IPS-18c (cell line): ENCODE measurements at regions not wholly inside any gene's neighbourhood (a gene's known extent, or its start where the extent isn't known, plus 50 kb on each side); places are given as distances from the start of the nearest gene placed in this dataset.
"Not testable (repeated sequence)": the region's sequence is repeated elsewhere in the genome, so short reads cannot be mapped to it uniquely, and the experiment has no call there.

Experiments
- H3K4me3 ChIP-seq: 2 replicates; pipeline ENCODE4 v1.7.0; 2013; ENCODE audit warnings: low read depth, mild to moderate bottlenecking, low read length, moderate library complexity; ENCODE audit not compliant: insufficient read depth
- H3K9me3 ChIP-seq: one replicate; pipeline ENCODE4 v1.6.1; 2013; ENCODE audit warnings: mild to moderate bottlenecking, low read length, moderate library complexity; ENCODE audit not compliant: control insufficient read depth, insufficient read depth

DNA sequence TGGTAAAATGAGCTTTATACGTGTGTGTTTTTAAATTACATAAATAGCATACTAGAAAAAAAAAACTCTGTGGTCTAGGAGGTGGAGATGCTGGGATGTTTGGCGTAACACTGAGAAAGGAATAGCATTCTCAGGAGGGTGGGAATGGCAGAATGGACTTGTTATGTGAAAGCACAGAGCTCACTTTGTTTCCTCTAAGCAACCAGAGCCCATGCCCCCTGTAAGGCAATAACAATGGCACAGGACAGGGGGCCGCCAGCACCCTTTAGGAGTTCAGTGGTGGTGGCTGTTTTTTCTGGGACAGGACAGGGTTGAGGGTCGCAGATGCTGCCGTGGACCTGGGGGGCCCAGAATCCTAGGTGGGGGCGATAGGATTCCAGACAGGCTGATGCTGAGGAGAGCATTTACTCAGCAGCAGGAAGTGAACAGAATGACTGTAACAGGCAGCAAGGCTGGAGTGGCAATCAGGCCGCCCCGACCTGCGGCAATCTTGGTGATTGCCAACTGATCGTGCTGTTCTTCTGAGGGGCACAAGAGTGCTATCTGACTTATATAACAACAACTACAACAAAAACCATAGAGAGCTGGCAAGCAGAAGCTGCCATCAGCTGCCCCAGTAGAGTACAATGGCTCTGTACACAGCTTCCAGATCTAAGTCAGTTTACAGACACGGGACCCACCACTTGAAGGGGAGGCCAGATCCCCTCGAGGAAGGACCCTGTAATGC lies 160.4 kb downstream of the UACA start:
- no peaks in the 10 kb centered on the region for H3K9me3 ChIP-seq

DNA sequence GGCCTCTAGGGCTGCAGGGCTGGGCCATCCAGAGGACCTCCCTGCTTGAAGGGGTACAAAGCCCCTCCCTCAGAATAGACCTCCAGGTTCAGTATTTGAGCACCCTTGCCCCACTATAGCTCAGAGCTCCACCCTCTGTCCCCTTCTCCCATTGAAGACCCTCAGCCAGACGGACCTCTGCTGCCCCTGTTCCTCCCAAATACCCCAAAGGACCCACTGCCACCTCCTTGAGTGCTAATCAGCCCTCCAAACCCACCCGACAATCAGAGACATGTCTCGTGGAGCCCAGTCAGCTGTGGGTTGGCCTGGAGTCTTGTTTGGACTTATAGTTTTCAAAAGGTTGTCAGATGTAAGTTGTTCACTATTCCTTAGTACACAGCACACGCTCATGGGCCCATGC lies 161.1 kb downstream of the UACA start:
- Histone ChIP-seq H3K4me3 (no peak overlapping the region), H3K9me3 (no peaks in the 10 kb centered on the region)

More for the DNA sequence above, 160.4 kb downstream of the UACA start:
- H3K4me3 ChIP-seq = no peak overlapping the region

DNA sequence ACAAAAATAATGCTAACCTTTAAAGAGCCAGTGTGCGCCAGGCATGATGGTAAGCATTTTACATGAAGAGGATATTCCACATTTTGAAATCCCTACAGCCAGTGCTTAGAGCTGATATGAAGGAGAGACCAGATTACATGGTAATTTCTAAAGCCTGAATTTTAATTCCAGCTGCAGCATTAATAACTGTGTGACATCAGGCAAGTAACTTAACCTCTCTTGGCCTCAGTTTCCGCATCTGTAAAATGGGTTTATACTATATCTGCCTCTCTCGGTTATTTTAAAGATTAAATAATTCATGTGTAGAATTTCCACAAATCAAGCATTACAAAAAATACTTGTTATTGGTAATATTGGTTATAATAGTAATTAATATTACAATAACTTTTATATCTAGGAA lies 165.4 kb downstream of the UACA start:
- H3K9me3 ChIP-seq = no peaks in the 10 kb centered on the region
- no peak overlapping the region for H3K4me3 ChIP-seq

DNA sequence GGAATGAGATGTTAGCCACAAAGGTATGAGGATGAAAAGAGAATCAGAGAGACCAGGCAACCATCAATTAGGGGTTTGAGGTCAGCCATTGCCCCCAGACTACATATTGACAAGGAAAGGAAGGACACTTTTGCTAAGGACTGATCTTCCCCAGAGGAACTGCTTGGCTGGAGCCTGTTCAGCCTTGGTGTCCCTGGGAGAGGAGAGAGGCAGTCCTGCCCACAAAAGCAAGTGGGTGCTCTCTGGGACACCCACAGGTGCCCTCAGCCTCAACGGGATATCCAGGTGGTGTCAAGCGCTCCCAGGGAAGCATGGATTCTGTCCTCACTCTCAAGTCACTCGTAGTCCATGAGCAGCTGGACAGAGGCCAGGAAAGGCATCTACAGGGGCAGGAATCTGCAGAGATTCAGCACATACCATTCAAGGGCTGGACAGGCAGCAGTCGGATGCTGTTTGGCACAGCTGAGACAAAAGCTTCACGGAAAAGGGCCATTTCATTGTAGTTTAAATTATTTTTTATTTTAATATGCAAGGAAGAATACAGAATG lies 166.2 kb downstream of the UACA start:
- H3K9me3 ChIP-seq = no peaks in the 10 kb centered on the region
- no peak overlapping the region for H3K4me3 ChIP-seq

DNA sequence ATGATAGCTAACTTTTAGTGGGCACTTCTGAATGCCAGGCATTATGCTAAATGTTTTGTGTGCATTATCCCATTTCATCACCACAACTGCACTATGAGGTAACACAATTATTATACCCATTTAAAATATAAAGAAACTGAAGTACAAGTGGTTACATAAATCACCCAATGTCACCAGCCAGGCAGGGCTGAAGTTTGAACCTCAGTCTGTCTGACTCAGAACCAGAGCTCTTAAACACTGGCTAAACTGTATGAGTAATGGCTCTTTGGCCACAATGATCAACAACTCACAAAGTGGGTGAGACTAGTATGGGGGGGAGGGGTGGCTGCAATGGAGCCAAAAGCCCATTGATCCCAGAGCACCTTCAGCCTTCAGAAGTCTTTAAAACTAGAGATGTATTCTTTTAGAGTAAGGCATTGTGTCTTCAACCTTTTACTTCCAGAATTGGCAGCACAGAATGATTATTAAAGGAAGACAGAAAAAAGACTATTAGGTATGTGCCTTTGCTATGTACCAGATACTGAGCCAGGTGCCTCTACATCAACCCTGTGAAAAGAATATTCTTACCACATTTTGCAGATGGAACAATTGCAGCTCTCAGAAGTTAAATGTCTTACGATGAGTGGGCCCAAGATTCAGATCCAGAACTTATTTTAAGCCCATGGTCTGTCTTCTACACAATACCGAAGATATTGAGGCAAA lies 166.9 kb downstream of the UACA start:
- Histone ChIP-seq H3K9me3 (no peaks in the 10 kb centered on the region), H3K4me3 (no peak overlapping the region)

DNA sequence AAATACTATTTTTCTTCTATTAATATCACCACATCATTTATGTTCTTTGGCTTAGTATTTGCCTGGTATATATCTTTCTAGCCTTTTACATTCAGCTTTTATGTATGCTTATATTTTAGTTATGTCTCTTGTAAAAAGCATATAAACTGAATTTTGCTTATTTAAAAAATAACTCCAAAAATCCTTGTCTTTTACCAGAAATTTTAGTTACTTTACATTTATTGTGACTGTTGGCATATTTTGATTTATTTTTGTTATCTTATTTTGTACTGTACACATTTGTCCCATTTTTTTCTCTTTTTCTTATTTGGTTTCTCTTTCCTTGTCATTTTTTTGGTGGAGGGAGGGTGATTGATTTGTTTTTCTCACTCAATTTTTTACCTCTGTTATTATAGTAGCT lies 169.6 kb downstream of the UACA start:
- no peaks in the 10 kb centered on the region for H3K9me3 ChIP-seq
- no peak overlapping the region for H3K4me3 ChIP-seq

DNA sequence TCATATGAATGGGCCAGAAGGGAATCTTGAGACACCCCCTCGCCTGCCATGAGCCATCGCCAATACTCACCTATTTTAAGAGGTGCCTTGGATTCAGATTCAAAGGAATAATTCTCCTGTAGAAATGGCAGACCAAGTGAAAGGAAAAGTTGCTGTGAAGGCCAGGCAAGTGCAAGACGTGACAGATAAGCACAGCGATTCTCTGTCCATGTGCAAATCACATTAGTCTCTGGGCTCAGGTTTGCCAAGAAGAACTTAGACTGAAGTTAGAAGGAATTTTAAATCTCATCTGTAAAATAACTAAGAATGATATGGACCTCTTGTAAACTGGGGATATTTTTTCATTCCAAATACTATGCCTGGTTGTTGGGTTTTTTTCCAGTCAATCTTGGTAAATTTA lies 173.6 kb downstream of the UACA start:
- Histone ChIP-seq H3K9me3 (no peaks in the 10 kb centered on the region), H3K4me3 (no peak overlapping the region)

DNA sequence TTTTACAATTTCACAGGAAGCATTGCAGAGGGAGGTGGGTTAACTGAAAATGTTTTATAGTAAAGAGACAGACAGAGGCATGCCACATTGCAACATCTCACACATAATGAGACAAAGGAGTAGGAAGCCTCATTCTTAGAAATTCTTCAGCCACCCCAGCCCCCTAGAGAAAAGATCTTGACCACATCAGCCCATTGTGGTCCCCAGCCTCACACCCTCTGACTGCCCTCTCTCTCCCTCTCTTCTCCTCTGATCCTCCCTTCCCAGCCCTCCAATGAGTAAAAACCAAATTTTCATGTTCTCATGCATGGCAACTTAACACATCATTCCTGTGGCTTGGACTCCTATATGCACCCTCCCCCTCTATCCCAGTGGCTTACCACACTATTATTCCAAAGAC lies 174.1 kb downstream of the UACA start:
- Histone ChIP-seq H3K4me3 (no peak overlapping the region), H3K9me3 (no peaks in the 10 kb centered on the region)

DNA sequence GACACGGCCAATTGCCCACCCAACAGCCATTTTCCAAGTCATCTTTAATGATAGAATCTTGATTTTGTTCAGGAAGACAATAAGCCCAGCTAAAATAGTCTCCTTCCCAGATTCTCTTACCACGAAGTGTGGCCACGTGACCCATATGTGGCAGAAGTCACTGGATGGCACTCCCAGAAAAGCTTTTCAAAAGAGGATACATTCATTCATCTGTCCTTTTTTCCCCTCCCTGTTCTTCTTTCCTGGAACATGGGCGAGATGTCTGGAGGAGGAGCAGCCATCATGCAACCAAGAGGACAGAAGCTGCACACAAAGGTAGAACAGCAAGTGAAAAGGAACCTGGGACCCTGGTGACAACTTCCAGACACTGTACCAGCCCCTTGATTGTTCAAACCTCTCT lies 174.7 kb downstream of the UACA start:
- H3K4me3 ChIP-seq = no peak overlapping the region

DNA sequence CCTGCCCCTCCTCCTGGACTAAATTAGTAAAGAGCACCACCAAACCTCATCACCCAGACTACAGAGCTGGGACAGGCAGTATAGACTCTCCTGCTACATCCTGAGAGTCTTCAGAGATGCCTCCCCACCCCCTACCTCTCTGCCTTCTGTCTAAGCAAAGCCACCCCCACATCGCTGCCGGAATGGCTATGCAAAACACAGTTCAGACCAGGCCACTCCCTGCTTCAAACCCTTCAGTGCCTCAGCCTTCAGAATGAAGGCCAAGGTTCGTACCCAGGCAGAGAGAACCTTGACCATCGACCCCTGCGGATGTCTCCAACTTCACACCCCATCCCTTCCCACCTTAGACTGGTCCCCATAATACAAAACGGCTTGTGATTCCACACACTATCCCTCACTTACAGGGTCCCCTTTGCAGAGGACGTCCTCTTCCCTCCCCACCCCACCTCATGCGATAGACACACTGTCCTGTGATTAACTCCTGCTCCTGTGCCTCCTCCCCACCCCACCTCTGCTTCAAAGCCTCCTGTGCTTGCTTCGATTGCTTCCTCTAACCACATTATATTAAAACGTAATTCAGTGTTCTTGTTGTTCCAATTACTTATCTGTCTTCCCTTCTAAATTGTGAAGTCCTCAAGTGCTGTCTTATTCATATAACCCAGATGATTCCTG lies 175.3 kb downstream of the UACA start:
- Histone ChIP-seq H3K4me3 (no peak overlapping the region), H3K9me3 (no peaks in the 10 kb centered on the region)

More for the DNA sequence above, 174.7 kb downstream of the UACA start:
- no peaks in the 10 kb centered on the region for H3K9me3 ChIP-seq

DNA sequence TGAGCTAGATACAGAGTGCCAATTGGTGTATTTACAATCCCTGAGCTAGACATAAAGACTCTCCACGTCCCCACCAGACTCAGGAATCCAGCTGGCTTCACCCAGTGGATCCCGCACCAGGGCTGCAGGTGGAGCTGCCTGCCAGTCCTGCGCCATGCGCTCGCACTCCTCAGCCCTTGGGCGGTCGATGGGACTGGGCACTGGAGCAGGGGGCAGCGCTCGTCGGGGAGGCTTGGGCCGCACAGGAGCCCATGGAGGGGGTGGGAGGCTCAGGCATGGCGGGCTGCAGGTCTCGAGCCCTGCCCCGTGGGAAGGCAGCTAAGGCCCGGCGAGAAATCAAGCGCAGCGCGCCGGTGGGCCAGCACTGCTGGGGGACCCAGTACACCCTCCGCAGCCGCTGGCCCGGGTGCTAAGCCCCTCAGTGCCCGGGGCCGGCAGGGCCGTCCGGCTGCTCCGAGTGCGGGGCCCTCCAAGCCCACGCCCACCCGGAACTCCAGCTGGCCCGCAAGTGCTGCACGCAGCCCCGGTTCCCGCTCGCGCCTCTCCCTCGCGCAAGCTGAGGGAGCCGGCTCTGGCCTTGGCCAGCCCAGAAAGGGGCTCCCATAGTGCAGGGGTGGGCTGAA lies 176.2 kb downstream of the UACA start:
- H3K4me3 ChIP-seq, H3K9me3 ChIP-seq: not testable (repeated sequence)

DNA sequence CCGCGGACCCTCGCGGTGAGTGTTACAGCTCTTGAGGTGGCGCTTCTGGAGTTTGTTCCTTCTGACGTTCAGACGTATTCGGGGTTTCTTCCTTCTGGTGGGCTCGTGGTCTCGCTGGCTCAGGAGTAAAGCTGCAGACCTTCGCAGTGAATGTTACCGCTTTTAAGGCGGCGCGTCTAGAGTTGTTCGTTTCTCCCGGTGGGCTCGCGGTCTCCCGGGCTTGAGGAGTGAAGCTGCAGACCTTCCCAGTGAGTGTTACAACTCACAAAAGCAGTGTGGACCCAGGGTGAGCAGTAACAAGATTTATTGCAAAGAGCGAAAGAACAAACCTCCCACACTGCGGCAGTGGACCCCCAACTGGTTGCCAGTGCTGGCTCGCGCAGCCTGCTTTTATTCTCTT lies 177.1 kb downstream of the UACA start:
- no peaks in the 10 kb centered on the region for H3K9me3 ChIP-seq
- no peak overlapping the region for H3K4me3 ChIP-seq

DNA sequence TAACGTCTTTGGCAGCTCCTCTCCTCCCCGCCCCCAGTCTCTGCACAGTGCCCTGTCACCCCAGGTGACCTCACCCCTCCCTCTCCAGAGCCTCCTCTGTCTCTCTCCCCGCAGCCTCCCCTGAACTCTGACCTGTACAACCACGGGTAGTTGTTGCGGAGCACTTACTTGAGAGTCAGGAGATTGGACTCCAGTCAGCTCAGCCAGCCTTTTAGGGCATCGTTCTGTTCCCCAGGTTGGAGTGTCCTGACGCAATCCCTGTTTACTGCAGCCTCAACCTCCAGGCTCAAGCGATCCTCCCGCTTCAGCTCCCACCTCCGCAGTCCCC lies 177.7 kb downstream of the UACA start:
- Histone ChIP-seq H3K9me3 (no peaks in the 10 kb centered on the region), H3K4me3 (no peak overlapping the region; the same call in 1 of the 2 replicates)

DNA sequence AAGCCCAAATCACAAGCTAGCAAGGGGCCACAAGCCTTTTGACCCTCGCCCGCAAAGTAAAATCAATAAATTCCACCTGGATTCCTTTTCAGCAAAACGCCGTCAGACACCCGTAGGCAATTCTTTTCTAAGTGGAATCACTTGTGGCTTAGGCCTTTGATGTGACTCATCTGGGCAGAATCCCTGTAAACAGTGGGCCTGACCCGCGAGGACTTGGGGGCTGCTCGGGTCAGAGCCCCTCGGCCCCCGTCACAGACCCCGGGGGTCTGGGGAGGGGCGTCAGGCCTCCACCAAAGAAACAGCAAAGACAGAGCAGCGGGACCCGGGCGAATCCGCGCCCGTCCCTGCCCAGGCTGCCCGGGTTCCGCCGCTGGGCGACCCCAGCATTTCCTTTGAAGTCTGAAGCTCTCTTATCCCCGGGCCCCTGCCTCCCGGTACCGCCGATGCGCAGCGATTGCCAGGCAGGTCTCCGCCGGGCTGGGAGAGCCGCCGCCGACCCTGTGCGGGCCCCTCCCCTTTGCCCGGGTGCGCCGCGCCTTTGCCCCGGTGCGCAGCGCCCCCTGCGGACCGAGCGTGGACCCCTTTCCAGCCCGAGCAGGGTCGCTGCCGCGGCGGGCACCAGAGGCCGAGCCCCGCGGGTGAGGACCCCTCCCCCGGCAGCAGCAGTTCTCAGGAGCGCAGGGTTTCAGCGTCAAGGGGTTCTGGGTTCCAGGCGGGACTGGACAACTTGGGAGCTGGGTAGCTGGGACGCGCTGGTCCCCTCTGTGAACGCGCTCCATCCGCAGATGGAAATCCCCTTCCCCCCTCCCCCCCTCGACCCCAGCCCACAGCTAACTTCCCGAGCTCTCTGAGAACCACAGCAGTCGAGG lies 178.3 kb downstream of the UACA start:
- H3K9me3 ChIP-seq = no peaks in the 10 kb centered on the region
- peak overlapping the region; percentile 31 for H3K4me3 ChIP-seq

DNA sequence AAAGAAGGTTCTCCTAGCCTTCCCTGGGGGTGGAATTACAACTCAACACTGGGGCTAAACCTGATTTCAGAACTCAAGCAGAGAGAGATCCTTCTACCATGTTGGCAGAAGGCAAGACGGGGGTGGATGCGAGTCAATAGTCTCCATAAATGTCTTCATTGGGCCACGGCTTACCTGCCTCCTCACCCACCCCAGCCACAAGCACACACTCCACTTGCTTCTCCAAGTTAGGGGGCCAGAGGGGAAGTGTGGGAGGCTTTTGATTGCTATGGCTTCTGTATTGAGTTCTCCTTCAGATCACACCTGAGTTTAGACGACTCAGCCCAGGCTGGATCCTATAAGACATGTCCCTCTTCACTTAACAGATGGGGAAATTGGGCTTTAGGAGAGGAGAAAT lies 178.9 kb downstream of the UACA start:
- no peaks in the 10 kb centered on the region for H3K9me3 ChIP-seq
- peak overlapping the region; percentile 31; the same call in 1 of the 2 replicates for H3K4me3 ChIP-seq

DNA sequence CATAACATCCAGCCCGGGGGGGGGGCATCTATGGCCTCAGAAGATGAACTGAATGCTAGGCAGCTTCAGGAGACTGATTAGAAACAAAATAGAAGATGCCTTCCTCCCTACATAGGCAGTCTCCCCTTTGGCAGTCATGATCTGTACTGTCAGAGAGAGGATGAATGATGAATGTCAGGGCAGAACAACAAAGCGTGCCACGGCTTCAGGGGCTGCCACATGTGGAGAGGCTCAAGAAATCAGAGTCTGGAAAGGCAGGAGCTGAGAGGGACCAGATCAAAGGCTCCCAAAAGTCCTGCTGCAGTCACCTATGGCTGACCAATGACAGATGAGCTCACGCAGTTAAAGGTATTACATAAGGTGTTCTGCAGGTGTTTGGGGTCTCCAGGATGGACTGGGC lies 180.4 kb downstream of the UACA start:
- Histone ChIP-seq H3K9me3 (peaks cover 4% of the 10 kb centered on the region), H3K4me3 (no peak overlapping the region)
